HG03565 (cell line): ENCODE measurements at regions not wholly inside any gene's neighbourhood (a gene's known extent, or its start where the extent isn't known, plus 50 kb on each side); places are given as distances from the start of the nearest gene placed in this dataset.
"Not testable (repeated sequence)": the region's sequence is repeated elsewhere in the genome, so short reads cannot be mapped to it uniquely, and the experiment has no call there.

Experiments used
- ATAC-seq: cut with Tn5 transposase; IDR thresholded peaks from one replicate; pipeline ENCODE4 v1.9.1; 2021; ENCODE audit warnings: mild to moderate bottlenecking, moderate library complexity; ENCODE audit not compliant: unreplicated experiment

DNA sequence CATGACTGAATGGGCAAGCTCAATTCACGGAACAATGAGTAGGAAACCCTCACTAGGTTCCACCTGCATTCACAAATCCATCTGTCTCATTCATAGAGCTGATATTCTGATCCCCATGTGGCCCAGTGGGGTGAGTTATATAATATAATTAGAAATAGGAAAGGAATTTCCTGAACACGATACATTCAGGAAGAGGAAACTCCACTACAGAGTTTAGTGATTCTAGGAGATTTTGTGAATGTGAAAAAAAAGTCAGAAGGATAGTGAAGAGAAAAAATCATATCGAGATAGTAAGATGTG lies 471.2 kb downstream of the GASK1B start:
- no peak for ATAC-seq

GRCh38 chr4:157700898-157701694 lies 471.7 kb downstream of the GASK1B start:
- no peak for ATAC-seq

DNA sequence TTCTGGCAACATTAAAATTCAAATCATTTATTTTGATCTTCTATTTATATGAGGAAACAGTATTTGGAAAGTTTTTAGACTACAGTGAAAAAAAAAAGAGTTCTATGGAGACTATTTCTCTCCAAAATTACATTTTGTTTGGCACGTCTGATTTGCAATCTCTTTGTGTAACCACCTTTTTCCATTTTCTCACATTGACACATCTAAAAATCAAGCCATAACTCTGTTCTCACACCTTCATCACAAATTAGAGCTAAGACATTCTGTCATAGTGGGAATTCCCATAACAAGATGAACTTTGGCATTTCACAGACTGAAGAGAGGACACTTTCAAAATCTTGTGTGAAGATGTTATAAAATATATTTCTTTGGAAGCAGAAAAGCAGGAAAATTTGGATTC lies 468.9 kb downstream of the GRIA2 start:
- ATAC-seq, result no peak

GRCh38 chr4:157687971-157688370 lies 467.4 kb downstream of the GRIA2 start:
- no peak for ATAC-seq

DNA sequence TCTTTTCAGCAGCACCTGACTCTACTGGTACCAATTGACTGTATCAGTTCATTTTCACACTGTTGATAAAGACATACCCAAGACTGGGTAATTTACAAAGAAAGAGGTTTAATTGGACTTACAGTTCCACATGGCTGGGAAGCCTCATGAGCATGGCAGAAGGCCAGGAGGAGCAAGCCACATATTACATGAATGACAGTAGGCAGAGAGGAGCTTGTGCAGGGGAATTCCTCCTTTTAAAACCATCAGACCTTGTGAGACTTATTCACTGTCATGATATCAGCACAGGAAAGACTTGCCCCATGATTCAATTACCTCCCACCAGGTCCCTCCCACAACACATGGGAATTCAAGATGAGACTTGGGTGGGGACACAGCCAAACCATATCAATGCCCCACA lies 458.8 kb downstream of the GRIA2 start:
- ATAC-seq, result not testable (repeated sequence)

GRCh38 chr4:157678478-157678877 lies 457.9 kb downstream of the GRIA2 start:
- no peak for ATAC-seq

DNA sequence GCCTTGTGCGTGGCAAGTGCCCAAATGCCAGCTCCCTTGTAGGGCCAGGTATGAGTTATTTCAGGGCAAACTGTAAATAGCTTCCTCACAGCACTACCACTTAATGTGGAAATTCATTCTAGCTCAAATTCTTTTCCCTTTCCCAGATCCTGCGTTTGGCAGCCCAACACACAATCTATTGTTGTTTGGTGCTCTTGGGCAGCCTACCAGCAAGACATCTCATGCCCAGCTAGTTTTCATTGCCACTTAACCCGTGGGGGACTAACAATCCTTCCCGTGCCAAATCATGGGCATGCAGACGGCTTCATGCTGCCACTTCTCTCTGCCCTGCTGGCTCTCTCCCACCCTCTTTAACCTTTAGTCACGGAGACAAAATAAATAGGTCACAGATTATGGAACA lies 454.2 kb downstream of the GRIA2 start:
- no peak for ATAC-seq

DNA sequence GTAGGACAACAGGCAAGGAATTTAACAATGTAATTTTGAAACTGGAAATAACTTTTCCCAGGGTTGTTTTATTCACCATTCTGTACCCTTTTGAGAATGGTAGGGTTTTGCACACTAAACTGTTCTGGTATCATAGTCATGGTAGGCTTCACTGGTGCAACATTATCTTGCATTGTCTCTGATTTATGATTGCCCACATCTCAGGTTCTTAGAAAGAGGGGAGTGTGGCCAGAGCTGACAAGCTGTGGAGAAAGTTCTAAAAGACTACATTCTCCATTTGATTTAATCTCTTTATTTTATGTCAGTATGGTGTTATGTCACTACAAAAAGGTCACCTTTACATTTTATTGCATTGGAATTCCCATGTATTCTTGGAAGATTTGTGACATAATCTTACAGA lies 447.3 kb downstream of the GRIA2 start:
- ATAC-seq, result no peak

- ATAC-seq, result no peak
Observed at GRCh38 chr4:157664726-157665125, 444.2 kb downstream of the GRIA2 start.

DNA sequence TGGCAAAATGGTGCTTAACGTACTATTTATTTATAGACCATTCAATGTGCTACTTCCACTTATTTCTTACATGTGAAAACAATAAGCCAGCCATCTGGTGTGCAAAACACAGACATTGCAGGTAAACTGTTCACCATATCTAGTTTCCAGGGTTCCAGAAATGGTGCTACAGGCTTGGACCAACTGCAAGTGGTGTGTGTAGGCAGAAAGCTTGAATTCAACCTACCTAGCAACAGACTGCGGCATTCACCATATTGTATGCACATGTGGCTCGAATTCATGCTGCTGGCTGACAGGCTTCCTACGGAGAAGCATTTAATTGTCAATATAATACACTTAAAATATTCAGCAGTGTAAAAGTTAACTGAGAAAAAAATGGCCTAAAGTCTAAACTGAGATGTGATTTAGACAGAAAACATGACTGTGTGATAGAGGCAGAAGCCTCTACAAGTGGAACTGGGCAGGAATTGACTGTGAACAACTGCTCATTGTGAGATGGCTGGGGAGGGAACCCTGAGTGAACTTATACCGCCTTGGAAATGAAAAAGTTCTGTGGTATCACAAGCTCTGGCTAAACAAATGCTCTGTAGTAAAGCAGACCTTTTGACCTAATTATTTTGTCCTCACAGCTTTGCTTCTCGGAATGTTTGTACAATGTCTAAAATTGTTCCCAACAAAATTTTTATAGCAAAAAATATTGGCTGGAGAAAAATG lies 434.7 kb downstream of the GRIA2 start:
- ATAC-seq, result no peak

GRCh38 chr4:157643257-157643656 lies 422.7 kb downstream of the GRIA2 start:
- ATAC-seq, result no peak

DNA sequence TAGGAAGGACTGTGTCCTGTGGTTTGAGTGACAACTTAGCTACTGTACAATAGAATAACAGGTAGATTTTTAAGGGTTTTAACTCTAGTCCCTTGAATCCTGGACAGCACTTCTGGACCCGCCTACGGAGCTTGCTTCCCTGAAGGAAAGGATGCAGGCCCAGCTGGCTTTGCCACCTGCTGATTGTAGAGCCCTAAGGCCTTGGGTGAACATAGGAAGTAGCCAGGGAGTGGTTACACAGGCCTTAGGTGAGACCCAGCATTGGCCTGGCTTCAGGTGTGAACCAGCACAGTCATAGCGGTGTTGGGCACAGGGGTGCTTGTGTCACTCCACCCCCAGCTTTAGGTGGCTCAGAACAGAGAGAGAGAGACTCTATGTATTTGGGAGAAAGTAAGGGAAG lies 413.5 kb downstream of the GRIA2 start:
- ATAC-seq, result no peak

- ATAC-seq, result no peak
Observed at GRCh38 chr4:157616741-157617472, 396.4 kb downstream of the GRIA2 start.

GRCh38 chr4:157607996-157608395 lies 387.5 kb downstream of the GRIA2 start:
- no peak for ATAC-seq

DNA sequence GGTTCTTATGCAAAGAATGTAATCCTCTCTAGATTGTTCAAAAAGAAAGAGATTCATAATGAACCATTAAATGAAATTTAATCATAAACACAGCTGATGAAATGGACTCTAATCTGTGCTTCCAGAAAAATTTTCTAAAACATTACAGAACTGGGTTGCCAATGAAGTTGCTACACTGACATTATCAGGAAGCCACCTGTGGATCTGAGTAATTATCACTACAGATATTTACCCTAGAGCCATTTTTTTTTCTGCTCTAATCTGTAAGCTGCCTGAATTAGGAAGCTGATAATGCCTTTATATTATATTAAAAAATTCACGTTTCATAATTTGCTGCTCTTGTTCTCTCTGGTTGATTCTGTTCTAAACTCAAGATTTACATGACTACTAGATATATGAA lies 380.1 kb downstream of the GRIA2 start:
- no peak for ATAC-seq

- no peak for ATAC-seq
Observed at GRCh38 chr4:157591245-157591644, 370.7 kb downstream of the GRIA2 start.

DNA sequence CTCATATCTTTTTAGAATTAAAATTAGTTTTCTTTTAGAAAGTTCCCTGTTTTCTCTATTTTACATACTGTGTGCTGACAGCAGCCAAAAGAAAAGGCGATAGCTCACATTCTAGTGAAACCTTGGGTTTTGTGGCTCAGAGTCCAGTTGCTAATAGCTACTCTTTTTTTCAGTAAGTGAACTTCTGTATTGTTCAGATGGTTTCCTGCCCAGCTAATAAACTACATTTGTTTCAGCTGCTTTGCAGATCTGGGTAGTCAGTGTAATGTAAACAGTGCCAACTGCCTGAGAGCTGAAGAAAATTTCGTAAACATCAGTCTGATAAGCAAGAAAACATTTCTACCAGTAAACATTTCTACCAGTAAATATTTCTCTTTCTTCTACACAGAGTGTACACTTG lies 370.2 kb downstream of the GRIA2 start:
- ATAC-seq, result no peak

- ATAC-seq, result no peak
Observed at GRCh38 chr4:157587681-157588423, 367.3 kb downstream of the GRIA2 start.

GRCh38 chr4:157582141-157582540 lies 361.6 kb downstream of the GRIA2 start:
- ATAC-seq, result no peak

DNA sequence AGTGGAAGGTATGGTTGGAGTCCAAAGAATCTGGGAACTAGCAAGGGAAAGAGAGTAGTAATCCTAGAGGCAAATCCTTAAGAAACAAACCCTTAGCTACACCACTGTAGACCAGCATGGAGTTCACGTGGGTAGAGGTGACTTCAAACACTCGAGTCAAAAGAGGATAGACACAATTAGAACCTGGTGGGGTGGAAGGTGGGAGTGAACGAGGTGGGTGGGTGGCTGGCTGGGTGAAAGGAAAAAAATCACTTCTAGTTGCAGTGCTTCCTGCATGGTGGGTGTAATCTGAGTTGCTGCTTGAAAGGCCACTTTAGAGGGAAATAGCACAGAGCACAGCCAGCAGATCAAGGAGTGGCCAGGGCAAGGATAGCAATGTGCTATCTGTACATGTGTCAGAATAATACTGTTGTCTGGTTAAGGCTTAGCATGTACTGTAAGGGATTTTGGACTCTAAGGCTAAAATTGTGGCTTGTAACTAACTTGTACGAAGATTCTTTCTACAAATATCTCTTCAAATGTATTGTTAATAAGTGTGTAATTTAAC lies 356.2 kb downstream of the GRIA2 start:
- ATAC-seq, result no peak

GRCh38 chr4:157575339-157575738 lies 354.8 kb downstream of the GRIA2 start:
- no peak for ATAC-seq
